Stimulated activated CD4-positive, alpha-beta T cell treated with anti-CD3 and anti-CD28 coated beads, Interleukin-2, amount 100 ng/mL, for 48 hours (primary cell): ENCODE measurements at regions not wholly inside any gene's neighbourhood (a gene's known extent, or its start where the extent isn't known, plus 50 kb on each side); places are given as distances from the start of the nearest gene placed in this dataset.

Experiments
- DNase-seq, 2 donors: peaks; one replicate each; pipeline ENCODE4 v3.0.0-alpha.2; 2020

- DNase-seq, result no peak
Observed at GRCh38 chr20:48164566-48165400, 379.5 kb upstream of the SULF2 start.

- DNase-seq, result no peak
Observed at GRCh38 chr20:48164034-48164433, 378.8 kb upstream of the SULF2 start.

DNA sequence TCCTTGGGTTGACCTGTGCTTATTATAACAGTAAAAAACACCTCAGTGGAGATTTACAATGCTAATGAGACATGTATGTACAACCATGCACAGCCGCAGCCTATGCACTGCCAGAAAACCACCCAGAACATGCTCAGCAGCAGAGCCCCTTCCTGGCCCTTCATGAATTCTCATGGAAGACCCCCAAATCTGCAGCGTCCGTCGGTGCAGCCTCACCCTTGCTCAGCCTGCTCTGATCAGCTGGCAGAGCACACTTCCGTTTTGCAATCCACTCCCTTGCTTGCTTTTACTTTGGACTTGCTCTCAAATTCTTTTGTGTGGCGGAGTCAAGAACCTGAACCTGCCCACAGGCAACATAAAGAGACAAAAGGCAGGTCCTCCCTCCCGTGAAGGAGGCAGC lies 378.2 kb upstream of the SULF2 start:
- DNase-seq, result no peak

DNA sequence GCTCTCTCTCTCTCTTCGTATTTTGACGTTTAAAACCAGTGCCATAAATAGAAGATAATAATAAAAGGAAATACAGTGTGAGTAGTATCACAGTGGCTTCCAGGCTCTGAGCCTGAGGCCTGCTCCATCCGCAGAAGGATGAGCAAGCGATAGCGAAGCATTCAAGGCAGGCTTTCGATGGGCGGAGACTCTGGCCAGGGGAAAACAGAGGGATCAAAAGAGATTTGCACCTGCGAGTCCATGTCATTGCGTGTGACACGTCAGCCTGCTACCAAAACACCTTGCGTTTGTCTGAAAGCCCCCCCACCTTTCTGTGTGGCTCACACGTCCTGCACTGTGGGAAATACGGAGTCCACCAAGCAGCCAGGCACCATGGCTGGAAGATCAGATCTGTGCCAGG lies 377.3 kb upstream of the SULF2 start:
- DNase-seq, result no peak

DNA sequence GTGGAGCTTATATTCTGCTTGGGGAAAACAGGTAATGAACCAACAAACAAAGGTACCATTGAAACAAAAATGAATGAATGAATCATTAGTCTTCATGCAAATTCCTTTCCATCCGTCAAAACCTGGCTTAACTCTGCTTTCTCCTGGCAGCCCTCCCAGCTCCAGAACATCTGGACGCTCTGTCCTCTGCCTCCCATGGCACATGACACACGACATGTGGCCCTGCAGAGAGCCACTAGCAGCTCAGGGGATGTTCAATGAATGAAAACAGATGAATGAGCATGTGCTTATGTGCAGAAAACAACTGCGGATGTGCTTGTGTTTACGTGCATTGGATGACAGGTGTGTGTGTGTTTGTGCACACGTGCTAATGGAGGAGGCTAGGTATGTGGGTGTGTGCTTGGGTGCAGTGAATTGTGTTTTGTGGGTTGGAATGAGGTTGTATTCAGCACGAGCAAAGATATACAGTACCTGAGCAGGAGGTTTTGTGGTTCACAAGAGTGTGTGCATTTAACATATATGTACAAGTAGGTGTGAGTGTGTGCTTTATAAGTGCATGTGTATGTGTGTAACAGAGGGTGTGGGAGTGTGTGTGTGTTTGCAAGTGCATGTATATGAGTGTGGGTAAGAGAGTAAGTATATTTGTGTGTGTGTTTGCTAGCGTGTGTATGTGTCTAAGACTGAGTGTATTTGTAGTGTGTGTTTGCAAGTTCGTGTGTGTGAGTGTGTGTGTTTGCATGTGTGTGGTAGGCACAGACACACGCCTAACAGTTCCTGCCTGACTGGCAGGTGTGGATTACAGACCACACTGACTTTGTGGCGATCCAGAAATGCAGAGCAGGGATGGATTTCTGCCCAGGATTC lies 374.1 kb upstream of the SULF2 start:
- DNase-seq, result no peak

DNA sequence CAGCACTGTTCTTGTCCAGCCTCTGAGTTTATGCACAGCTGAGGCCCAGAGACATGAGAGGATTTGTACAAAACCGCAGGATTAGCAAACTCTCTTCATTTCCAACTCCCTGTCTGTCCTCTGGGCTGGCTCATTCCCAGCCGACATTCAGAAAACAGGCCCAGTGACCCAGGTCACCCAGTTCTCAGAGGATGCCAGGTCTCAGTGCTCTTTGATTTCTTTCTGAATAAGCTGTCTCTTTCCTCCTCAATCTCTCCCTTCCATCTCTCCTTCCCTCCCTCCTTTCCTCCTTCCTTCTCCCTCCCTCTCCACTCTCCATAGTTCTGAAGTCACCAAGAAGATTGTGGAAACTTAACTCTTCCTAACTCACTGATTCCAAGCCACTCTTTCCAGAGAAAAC lies 372.7 kb upstream of the SULF2 start:
- no peak for DNase-seq

DNA sequence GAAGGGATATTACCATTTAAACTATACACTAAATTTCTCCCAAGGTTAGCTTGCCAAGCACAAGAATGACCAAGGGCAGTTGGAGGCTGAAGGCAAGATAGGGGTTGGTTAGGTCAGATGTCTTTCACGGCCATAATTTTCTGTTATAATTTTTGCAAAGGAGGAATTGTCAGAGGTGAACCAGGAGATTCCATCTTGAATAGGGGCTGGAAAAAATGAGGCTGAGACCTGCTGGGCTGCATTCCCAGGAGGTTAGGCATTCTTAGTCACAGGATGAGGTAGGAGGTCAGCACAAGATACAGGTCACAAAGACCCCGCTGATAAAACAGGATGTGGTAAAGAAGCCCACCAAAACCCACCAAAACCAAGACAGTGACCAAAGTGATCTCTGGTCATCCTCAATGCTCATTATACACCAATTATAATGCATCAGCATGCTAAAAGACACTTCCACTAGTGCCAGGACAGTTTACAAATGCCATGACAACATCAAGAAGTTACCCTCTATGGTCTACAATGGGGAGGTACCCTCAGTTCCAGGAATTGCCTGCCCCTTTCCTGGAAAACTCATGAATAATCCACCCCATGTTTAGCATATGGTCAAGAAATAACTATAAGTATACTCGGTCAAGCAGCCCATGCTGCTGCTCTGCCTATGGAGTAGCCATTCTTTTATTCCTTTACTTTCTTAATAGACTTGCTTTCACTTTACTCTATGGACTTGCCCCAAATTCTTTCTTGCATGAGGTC lies 371.8 kb upstream of the SULF2 start:
- DNase-seq, result no peak

DNA sequence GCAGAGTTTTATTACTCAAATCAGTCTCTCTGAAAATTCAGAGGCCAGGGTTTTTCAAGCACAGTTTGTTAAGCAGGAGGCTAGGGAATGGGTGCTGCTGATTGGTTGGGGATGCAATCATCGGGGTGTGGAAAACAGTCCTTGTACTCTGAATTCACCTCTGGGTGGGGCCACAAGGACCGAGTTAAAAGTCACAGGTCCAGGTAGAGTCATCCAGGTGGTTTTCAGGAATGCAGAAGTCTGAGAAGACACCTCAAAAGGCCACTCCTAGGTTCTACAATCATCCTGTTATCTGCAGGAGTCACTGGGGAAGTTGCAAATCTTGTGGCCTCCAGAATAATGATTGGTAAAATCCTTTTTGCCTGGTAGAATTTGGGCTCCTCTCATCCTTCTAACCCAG lies 371.2 kb upstream of the SULF2 start:
- no peak for DNase-seq

DNA sequence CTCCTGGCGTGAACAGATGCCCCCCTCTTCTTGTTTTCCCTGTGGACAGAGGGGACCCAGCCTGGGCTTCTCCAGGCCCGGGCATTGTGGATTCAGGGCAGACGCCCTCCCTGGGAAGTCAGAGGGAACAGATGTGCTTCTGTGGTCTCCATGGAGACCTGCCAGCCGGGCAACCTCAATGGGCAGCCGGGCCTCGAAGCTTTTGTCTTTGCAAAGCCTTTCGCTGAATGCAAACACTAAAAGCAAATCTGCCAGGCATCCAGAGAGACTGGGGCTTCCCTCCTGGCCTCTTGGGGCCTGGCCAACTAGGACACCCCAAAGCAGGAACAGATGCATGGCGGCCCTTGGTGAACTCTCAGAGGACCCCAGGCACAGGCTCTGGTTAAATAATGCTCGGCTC lies 370.0 kb upstream of the SULF2 start:
- DNase-seq, result no peak

- DNase-seq, result no peak
Observed at GRCh38 chr20:48154040-48154765, 368.9 kb upstream of the SULF2 start.

- DNase-seq, result no peak
Observed at GRCh38 chr20:48153523-48153922, 368.2 kb upstream of the SULF2 start.

GRCh38 chr20:48153103-48153502 lies 367.8 kb upstream of the SULF2 start:
- DNase-seq, result no peak

- DNase-seq, result no peak
Observed at GRCh38 chr20:48150568-48150967, 365.3 kb upstream of the SULF2 start.

GRCh38 chr20:48149902-48150301 lies 364.6 kb upstream of the SULF2 start:
- DNase-seq, result no peak

DNA sequence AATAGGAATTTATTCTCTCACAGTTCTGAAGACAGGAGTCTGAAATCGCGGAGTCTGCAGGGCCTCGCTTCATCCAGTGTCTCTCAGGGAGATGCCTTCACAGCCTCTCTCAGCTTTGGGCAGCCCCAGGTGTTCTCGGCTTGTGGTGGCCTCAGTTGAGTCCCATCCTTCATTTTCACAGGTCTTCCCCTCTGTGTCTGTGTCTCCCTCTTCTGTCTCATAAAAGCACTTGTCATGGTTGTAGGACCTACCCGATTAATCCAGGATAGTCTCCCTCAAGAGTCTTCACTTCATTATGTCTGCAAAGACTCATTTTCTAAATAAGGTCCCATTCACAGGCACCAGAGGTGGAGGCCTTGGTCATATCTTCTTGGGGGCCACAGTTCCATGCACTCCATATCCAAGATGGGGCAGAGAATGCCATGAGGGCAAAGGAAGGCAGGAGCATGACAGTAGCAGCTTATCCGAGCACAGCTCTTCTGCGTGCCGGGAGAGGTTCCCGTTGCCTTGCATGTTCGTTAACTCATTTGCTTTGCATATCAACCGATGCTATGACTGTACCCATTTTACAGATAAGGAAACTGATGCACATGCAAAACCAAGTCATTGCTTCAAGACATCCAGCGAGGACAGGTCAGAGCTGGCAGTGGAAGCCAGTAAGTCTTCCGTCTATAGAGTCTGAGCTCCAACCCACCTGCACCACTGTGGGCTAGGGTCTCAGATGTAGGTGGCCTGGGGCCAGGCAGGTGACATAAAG lies 363.8 kb upstream of the SULF2 start:
- no peak for DNase-seq

GRCh38 chr20:48148020-48148419 lies 362.7 kb upstream of the SULF2 start:
- DNase-seq, result no peak

GRCh38 chr20:48147311-48147710 lies 362.0 kb upstream of the SULF2 start:
- no peak for DNase-seq

GRCh38 chr20:48146877-48147276 lies 361.6 kb upstream of the SULF2 start:
- DNase-seq, result no peak

- no peak for DNase-seq
Observed at GRCh38 chr20:48146308-48146707, 361.0 kb upstream of the SULF2 start.

DNA sequence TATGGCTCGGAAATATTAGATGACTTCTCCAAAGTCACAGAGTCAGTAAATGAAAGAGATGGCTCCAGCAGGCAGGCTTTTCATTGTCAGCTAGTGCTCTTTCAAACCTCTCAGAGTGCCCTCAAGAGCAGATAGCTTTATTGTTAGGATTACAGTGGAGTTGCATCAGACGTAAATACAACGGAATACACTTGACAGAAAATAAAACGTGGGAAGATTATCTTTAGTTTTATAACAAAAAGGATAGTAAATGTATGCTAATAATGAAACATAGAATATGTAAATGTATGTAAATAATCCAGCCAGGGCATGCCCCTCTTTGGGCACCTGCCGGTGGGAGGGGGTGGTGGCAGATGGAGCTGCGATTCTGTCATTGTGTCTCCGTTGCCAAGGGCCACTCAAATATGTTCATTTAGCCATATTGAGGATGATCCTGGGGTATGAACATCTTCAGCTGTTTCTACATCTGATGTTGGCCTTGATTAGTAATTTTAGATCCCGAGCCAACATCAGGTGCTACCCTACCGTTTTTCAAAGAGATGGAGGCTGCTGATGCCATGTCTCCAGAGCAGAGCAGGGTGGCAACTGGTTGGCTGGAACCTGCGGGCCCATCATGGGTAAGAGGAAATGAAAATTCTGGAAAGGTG lies 358.3 kb upstream of the SULF2 start:
- DNase-seq, result no peak

DNA sequence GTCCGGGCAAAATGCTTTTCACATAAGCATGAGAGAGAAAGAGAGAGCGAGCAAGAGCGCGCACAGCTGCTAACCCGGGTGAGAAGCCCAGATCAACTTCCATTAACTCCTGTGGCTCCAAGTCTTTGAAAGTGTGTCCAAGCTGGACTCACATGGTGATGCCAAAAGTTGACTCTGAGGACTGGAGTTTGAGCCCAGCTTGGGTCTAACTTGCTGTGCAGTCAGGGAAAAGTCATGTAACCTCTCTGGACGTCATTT lies 357.2 kb upstream of the SULF2 start:
- DNase-seq, result no peak
